ENCODE measurements at regions not wholly inside any gene's neighbourhood (a gene's known extent, or its start where the extent isn't known, plus 50 kb on each side); places are given as distances from the start of the nearest gene placed in this dataset.

DNA sequence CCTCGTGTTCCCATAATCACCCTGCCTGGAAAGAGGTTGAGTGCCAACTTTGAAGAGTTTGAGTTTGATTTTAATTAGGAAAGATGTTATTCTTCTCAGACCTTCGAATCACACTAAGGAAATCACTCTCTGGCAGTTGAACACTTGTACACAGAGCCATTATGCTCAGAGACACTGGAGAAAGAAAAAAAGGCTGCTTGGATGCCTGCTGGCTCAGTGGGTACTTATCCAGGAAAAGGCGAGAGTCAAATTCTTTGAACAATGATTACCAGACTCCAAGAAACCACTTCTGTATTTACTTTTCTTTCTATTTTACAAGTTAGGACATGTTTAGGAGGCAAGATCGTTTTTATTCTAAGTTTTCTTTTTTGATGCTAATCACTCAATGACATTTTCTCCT lies 438.5 kb upstream of the FAT3 start:
- no peak for TF ChIP-seq POLR2AphosphoS5 (IDR thresholded peaks at IDR 0.05)
- TF ChIP-seq CTCF (IDR thresholded peaks at IDR 0.05): no peak
- TF ChIP-seq EP300 (IDR thresholded peaks at IDR 0.05): no peak
- TF ChIP-seq POLR2A (IDR thresholded peaks at IDR 0.05): no peak
- ATAC-seq (ENCODE audit: low FRiP score in 2 of 2): no peak
- no peaks in the 10 kb centered on the region for H3K4me1 ChIP-seq
- WGBS, 2 donors: 53 to 59% methylated on average over 4 of the region's 4 CpGs
- H3K27ac ChIP-seq: no peak overlapping the region
- H3K27me3 ChIP-seq: no peaks in the 10 kb centered on the region
- H3K4me3 ChIP-seq: no peak overlapping the region
- H3K9me3 ChIP-seq: peaks cover 0 to 7% (median 0%) of the 10 kb centered on the region in 4 donors
- no peaks in the 10 kb centered on the region for H3K36me3 ChIP-seq
- no peak for DNase-seq

DNA sequence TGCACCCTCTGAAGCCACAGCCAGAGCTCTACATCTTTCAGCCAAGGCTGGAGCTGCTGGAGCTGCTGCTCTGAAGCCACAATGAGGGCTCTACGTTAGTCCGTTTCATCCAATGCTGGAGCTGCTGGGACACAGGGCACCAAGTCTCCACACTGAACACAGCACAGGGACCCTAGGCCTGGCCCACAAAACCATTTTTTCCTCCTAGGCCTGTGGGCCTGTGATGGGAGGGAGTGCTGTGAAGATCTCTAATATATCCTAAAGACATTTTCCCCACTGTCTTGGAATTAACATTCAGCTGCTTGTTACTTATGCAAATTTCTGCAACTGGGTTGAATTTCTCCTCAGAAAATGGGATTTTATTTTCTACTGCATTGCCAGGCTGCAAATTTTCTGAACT lies 441.4 kb upstream of the FAT3 start:
- H3K4me3 ChIP-seq: no peak overlapping the region
- peaks cover 0 to 7% (median 0%) of the 10 kb centered on the region in 4 donors for H3K9me3 ChIP-seq
- H3K27me3 ChIP-seq: no peaks in the 10 kb centered on the region
- TF ChIP-seq POLR2AphosphoS5 (IDR thresholded peaks at IDR 0.05): no peak
- TF ChIP-seq EP300 (IDR thresholded peaks at IDR 0.05): no peak
- TF ChIP-seq POLR2A (IDR thresholded peaks at IDR 0.05): no peak
- TF ChIP-seq CTCF (IDR thresholded peaks at IDR 0.05): no peak
- DNase-seq: no peak
- WGBS, 2 donors: 95% methylated on average over 2 of the region's 2 CpGs; no CpG with 5 or more reads in 1 of the 2 donors
- H3K27ac ChIP-seq: no peak overlapping the region
- no peaks in the 10 kb centered on the region for H3K36me3 ChIP-seq
- H3K4me1 ChIP-seq: peaks cover 0 to 4% (median 0%) of the 10 kb centered on the region in 4 donors
- ATAC-seq (ENCODE audit: low FRiP score in 2 of 2): no peak

- Histone ChIP-seq H3K9me3 (peaks cover 0 to 7% (median 0%) of the 10 kb centered on the region in 4 donors), H3K4me1 (peaks cover 0 to 4% (median 0%) of the 10 kb centered on the region in 4 donors), H3K27me3 (no peaks in the 10 kb centered on the region), H3K27ac (no peak overlapping the region), H3K36me3 (no peaks in the 10 kb centered on the region), H3K4me3 (no peak overlapping the region)
- ATAC-seq (ENCODE audit: low FRiP score in 2 of 2) (no peak), DNase-seq (no peak)
- 35 to 50% methylated on average over 2 of the region's 2 CpGs for WGBS, 2 donors
- TF ChIP-seq POLR2A (IDR thresholded peaks at IDR 0.05): no peak
These were observed 445.9 kb upstream of the FAT3 start for GRCh38 chr11:91778758-91779157.

- ATAC-seq (ENCODE audit: low FRiP score in 2 of 2) (no peak), DNase-seq (no peak)
- 41 to 49% methylated on average over 2 of the region's 2 CpGs for WGBS, 2 donors
- H3K27ac ChIP-seq: no peak overlapping the region
- H3K36me3 ChIP-seq: no peaks in the 10 kb centered on the region
- H3K4me3 ChIP-seq: no peak overlapping the region
- peaks cover 0 to 2% (median 0%) of the 10 kb centered on the region in 4 donors for H3K9me3 ChIP-seq
- no peaks in the 10 kb centered on the region for H3K27me3 ChIP-seq
- TF ChIP-seq POLR2A (IDR thresholded peaks at IDR 0.05) (no peak), CTCF (IDR thresholded peaks at IDR 0.05) (no peak), EP300 (IDR thresholded peaks at IDR 0.05) (no peak), POLR2AphosphoS5 (IDR thresholded peaks at IDR 0.05) (no peak)
- H3K4me1 ChIP-seq: peaks cover 0 to 4% (median 0%) of the 10 kb centered on the region in 4 donors
These were observed 448.0 kb upstream of the FAT3 start for GRCh38 chr11:91776655-91777054.

GRCh38 chr11:91773090-91773489 lies 451.5 kb upstream of the FAT3 start:
- H3K36me3 ChIP-seq: no peaks in the 10 kb centered on the region
- H3K4me1 ChIP-seq: no peaks in the 10 kb centered on the region
- no peaks in the 10 kb centered on the region for H3K27me3 ChIP-seq
- no peak overlapping the region for H3K27ac ChIP-seq
- peaks cover 0 to 2% (median 0%) of the 10 kb centered on the region in 4 donors for H3K9me3 ChIP-seq
- TF ChIP-seq POLR2A (IDR thresholded peaks at IDR 0.05) (no peak), POLR2AphosphoS5 (IDR thresholded peaks at IDR 0.05) (no peak), EP300 (IDR thresholded peaks at IDR 0.05) (no peak), CTCF (IDR thresholded peaks at IDR 0.05) (no peak)
- WGBS, 2 donors: 81 to 82% methylated on average over 1 to 2 of the region's 2 CpGs
- DNase-seq: no peak
- ATAC-seq (ENCODE audit: low FRiP score in 2 of 2): no peak
- H3K4me3 ChIP-seq: no peak overlapping the region
